ENCODE measurements at regions not wholly inside any gene's neighbourhood (a gene's known extent, or its start where the extent isn't known, plus 50 kb on each side); places are given as distances from the start of the nearest gene placed in this dataset.

DNA sequence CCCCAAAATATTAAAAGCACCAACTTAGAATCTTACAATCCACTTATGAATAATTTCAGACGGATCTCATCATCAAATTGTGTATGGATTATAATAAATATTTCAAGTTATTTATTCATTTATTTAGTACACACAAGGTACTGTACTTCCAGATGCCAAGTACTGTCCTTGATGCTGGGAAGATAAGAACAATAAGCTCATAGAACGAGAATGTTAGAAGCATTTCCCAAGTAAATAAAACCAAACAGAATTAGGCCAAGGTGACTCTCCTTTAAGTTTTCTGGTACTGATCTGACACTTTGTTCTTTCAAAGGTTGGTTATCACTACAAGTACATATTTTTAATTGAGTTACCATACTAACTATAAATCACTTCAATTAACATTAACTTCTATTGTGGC, 416.1 kb upstream of the ETAA1 start:
- no peak overlapping the region for H3K4me3 ChIP-seq (ENCODE audit: low read length)
- TF ChIP-seq CTCF (IDR thresholded peaks at IDR 0.05; ENCODE audit: insufficient read depth, low read depth, low read length, missing control alignments), result no peak
- no peak for DNase-seq (ENCODE audit: low read depth)

GRCh38 chr2:66982766-66983165, 414.4 kb upstream of the ETAA1 start:
- H3K4me3 ChIP-seq (ENCODE audit: low read length), result no peak overlapping the region
- peak; percentile 14 for DNase-seq (ENCODE audit: low read depth)
- TF ChIP-seq CTCF (IDR thresholded peaks at IDR 0.05; ENCODE audit: insufficient read depth, low read depth, low read length, missing control alignments), result no peak

GRCh38 chr2:66984864-66985263, 412.3 kb upstream of the ETAA1 start:
- DNase-seq (ENCODE audit: low read depth), result peak; percentile 50
- no peak overlapping the region for H3K4me3 ChIP-seq (ENCODE audit: low read length)
- TF ChIP-seq CTCF (IDR thresholded peaks at IDR 0.05; ENCODE audit: insufficient read depth, low read depth, low read length, missing control alignments), result no peak

GRCh38 chr2:66985906-66986305, 411.2 kb upstream of the ETAA1 start:
- TF ChIP-seq CTCF (IDR thresholded peaks at IDR 0.05; ENCODE audit: insufficient read depth, low read depth, low read length, missing control alignments), result no peak
- no peak overlapping the region for H3K4me3 ChIP-seq (ENCODE audit: low read length)
- DNase-seq (ENCODE audit: low read depth), result no peak

DNA sequence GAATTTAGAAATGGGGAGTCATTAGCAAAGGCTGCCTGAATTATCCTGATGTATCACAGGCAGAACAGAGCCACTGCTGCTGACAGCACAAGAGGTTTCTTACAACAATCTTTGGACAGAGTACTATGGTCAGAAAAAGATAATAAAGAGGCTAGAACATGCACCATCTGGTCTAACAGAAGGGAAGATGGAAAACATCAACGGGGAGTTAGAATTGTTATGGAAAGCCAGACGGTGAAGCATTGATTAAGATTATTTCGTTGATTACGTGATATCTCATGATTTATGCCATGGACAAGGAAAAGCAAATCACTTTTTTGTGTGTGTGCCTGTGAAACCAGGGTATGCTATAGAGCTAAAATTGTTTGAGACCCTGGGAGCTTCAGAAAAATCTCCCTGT, 409.4 kb upstream of the ETAA1 start:
- no peak for TF ChIP-seq CTCF (IDR thresholded peaks at IDR 0.05; ENCODE audit: insufficient read depth, low read depth, low read length, missing control alignments)
- no peak overlapping the region for H3K4me3 ChIP-seq (ENCODE audit: low read length)
- no peak for DNase-seq (ENCODE audit: low read depth)

DNA sequence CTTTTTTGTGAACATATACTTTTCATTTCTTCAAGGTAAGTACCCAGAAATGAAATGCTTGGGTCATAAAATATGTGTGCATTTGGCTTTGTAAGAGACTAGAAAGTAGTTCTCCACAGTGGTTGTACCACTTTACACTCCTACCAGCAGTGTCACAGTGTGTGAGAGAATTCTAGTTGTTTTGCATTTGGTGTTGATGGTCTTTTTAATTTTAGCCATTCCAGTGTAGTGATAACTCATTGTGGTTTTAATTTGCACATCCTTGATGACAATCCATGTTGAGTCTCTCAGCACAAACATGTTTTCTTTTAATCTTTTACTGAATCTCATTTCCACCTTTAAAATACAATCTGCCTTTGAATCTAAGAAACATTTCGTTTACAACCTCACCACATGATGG, 402.5 kb upstream of the ETAA1 start:
- DNase-seq (ENCODE audit: low read depth), result no peak
- no peak for TF ChIP-seq CTCF (IDR thresholded peaks at IDR 0.05; ENCODE audit: insufficient read depth, low read depth, low read length, missing control alignments)
- no peak overlapping the region for H3K4me3 ChIP-seq (ENCODE audit: low read length)

GRCh38 chr2:66995636-66996035, 401.5 kb upstream of the ETAA1 start:
- H3K4me3 ChIP-seq (ENCODE audit: low read length), result no peak overlapping the region
- TF ChIP-seq CTCF (IDR thresholded peaks at IDR 0.05; ENCODE audit: insufficient read depth, low read depth, low read length, missing control alignments), result no peak
- no peak for DNase-seq (ENCODE audit: low read depth)
